HT-29 (cell line): ENCODE measurements at regions not wholly inside any gene's neighbourhood (a gene's known extent, or its start where the extent isn't known, plus 50 kb on each side); places are given as distances from the start of the nearest gene placed in this dataset.

Experiments
- DNase-seq: peaks from one replicate; pipeline ENCODE4 v3.0.0-alpha.2; 2015; ENCODE audit warnings: low spot score

DNA sequence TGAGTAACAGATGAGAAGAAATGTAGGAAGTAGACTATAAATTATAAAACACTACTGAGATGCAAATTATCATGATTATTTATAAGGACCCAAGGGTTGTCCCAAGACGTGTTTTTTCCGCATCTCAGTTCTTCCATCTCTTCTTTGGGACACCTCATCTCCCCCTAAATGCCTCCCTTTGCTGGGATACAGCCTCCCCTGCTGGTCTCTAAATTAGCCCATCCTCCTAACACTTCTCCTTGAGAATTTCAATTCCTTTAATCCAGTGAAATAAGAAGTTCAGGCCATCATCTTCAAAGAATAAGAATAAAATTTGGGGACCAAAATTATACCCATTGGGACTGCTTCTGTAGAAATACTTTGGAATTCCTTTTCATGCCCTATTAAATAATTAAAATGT is 667.0 kb downstream of the BCL11B start:
- DNase-seq = no peak

DNA sequence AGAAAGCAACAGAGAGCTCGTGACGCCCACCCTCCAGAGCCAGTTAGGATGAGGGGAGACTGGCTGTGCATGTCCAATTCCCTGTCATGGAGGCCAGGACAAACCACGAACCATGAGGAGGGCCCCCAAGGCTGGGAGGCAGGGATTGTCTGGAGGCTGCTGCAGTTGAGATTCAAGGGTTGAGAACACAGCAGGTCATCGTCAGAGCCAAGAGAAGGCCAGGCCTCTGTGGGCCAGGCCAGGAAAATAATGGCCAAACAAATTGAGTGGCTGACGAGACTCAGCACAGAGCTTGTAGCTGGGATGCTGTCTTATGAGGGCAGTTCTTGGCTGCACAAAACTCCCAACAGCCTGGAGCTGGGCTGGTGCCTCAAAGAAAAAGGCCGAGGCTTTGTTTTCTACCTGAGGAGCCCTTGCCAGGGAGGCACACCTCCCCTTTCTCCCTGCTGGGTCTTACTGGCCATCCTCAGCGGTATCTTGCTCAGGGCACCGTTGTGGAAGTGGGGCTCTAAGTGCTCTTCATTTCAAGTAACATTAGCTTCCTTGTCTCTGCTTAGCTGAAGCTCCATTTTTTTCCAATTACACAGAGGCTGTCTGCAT is 665.9 kb downstream of the BCL11B start:
- DNase-seq = no peak

GRCh38 chr14:98606816-98607215 is 665.2 kb downstream of the BCL11B start:
- no peak for DNase-seq

- DNase-seq = no peak
Observed at GRCh38 chr14:98607341-98607910, 664.6 kb downstream of the BCL11B start.

DNA sequence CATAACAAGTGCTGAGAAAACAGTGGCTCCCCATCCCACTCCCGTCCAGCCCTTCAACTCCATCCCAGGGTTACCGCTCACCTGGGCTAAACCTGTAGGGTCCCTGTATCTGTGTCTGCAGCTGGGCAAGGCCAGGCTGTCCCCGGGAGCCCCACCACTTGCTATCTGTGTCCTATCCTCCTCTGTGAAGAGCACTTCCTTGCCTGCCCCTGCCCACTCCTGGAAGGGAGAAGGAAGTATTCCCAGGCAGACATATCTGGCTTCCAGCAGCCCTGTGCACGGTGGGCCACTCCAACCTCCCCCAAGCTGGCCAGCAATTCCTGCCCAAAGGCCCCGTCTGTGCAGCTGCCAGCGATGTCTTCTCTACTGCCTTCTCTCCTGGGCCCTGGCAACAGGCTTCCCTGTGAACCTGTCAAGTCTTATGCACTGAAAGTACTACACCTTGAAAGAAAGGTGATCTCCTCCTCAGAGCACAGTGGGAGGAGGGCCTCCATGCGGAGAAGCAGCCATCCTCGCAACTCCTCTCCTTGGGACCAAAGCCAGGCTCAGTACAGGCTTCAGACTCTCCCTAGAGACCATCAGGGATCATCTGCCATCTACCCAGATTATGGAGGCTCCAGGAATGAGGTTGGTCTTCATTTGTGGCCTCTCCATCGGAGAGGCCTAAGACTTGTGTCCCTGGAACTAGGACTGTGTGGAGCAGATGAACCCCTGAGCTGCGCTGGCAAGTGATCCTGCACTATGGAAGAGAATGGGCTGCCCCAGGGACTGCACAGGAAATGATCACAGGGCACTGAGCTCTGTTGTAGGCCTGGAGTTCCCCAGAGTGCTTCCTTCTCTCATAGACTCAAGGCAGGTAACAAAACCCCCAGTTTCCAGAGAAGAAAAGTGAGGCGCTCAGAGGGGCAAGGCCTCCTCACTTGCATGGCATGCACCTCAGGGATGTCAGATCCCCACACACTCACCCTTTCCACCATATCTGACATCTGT is 663.6 kb downstream of the BCL11B start:
- DNase-seq = no peak

DNA sequence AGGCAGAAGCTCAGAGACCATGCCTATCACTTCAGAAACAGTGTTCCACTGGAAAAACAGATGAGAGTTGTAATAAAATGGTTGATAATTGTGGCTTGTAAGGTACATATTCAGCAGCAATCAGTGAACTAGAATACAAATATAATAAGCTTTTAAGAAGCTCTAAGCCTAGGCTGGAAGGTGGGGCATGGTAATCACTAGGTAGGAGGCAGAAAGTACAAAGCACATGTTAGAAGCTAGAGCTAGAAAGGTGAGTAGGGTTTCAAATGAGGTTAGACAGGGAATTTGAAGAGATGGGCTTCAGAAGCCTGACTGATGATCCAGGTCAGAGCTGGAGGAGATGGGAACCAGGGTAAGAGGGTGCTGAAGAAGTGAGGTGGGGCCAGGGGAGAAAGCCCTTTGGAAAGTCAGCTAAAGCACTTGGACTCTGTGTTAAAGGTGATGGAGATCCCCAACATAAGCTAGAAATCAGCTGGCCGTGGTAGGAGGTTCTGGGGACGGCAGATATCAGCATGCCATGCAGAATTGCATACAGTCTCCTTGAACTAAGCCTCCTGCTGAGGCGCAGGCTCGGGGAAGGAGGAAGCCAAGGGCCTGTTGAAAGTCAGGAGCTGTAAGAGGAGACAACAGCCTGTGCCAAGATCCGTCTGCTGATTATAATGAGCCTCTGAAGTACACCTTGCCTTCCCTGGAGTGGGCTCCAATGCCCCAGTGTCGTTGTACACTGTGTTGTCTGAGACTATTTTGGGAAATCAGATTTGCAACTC is 659.4 kb downstream of the BCL11B start:
- DNase-seq = no peak

DNA sequence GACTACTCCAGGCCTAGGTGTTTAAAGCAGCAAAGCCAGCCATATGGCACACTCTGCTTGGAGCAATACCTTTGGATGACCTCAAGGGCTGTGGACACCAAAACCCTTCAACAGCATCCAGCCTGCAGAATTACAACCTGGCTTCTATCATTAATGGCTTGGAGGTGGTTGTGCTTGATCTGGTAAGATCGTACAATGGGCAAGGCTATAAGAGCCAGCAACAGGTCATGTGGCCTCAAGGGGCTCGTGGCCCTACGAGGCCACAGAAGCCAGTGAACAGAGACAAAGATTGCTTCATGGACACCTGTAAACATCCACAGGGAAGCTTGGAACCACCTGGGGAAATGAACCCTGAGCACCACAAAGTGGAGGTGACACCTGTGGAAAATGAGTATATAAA is 657.3 kb downstream of the BCL11B start:
- DNase-seq = no peak

- DNase-seq = no peak
Observed at GRCh38 chr14:98622208-98623051, 649.6 kb downstream of the BCL11B start.

DNA sequence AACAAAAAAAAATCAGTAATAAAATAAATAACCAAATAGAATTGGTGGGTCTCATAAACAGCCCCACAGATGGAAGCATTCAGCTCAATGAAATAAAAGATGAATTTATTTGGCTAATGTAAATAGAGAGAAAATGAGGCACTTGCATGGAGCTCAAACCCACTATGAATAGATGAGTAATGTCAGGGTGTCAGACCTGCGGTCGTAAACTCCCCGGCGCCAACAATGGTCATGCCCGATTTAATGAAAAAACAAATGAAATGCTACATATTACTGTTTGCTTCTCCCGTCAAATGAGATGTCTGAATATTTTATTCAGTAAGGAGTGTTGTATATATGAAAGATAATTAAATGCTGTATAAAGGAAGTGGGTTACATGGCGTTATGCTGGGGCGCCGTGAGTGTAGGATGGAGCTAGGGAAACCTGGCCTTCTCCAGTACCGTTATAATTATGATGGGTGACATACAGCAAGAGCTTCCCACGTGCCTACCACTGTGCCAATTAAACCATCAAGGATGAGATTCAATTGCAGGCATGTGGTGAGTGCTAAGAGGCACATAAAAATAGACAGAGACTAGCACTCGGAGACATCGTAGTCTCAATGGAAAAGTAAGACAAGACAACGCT is 648.1 kb downstream of the BCL11B start:
- DNase-seq = no peak

GRCh38 chr14:98633380-98633779 is 638.6 kb downstream of the BCL11B start:
- DNase-seq = no peak

DNA sequence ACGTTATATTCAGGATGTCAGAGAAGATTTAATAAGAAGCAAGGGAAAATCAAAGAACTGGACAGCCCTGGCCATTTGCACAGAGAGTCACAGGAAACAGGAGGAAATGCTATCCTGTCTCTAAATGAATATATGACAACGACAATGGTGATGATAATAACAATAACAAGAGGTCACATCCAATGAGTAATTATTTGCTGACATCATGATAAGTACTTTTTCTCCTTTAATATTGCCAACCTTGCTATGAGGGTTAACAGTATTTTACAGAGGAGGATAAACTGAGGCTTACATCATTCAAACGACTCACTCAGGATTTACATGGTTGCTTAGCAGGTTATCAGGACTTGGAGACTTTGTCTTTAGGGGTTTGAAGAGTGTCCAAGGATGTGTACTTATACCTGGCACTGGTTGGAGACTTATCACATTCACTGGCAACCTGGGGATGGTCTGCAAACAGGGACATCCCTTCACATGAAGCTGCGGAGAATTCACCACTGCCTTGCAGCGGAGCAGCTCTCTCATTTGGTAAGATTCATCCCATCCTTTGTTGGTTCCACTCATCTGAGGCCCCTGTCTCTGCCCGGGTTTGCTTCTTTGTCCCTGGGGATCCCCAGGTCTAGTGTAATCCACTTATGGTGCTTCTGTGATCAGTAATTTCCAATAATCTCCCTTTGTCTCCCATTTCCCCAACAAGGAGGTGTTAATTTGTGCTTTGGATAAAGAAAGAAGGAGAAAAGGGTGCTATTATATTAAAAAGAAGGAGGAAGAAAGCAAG is 637.8 kb downstream of the BCL11B start:
- no peak for DNase-seq

DNA sequence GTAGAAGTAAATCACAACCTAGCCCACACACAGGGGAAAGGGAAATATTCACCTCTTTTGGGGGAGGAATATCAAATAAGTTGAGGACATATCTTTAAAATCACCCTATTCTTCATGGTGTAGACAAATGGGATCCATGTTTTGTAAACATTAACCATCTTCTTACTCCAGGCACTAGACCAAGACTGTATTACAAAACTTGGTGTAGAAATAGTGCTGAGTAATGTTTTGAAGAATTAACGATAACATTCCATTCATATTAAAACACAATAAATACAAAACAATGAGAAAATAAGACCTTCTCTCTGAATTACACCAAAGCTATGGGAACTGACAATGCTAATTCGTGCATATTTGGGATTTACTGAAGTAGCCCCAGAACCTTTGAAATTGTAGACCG is 633.6 kb downstream of the BCL11B start:
- DNase-seq = no peak

GRCh38 chr14:98647754-98648153 is 624.2 kb downstream of the BCL11B start:
- no peak for DNase-seq

GRCh38 chr14:98651037-98651436 is 621.0 kb downstream of the BCL11B start:
- no peak for DNase-seq

- no peak for DNase-seq
Observed at GRCh38 chr14:98665007-98665406, 607.0 kb downstream of the BCL11B start.

- no peak for DNase-seq
Observed at GRCh38 chr14:98666545-98666944, 605.5 kb downstream of the BCL11B start.

DNA sequence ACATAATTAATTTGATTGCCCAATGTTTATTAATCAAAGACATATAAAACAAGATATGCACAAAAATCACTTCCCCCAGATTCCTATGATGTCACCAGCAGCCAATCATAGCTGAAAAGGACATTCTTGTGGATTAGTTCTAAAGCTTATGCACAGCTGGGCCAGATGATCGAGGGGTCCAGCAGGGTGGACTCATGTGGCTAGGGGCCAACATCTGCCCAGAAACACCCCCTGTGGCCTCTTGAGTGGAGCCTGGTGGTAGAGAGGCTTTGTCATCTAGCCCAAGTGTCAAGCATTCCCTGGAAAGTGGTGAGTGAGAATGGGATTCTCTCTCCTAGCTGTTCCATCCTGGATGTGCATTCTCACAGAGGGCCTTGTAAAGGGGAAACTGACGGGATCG is 590.0 kb downstream of the BCL11B start:
- DNase-seq = no peak

DNA sequence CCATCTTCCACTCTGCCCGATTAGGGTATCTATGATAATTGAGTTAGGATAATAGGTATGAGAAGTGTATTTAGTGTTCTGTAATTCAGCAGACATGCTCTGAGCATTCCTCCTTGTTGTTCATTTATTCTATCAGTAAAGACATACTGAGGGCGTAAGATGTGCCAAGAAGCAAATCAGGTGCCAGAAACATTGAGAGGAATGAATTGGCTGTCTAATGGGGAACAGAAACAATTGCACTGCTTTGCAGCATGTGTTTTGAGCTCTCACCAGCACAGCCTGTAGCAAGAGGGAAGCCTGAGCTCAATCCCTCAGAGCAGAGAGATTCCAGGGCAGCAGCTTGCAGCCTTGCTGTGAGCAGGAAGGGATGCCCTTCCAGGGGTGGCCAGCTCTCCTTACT is 589.3 kb downstream of the BCL11B start:
- DNase-seq = no peak

GRCh38 chr14:98684468-98684867 is 587.5 kb downstream of the BCL11B start:
- no peak for DNase-seq

- DNase-seq = no peak
Observed at GRCh38 chr14:98685725-98686124, 586.3 kb downstream of the BCL11B start.
